GM23338 (cell line): ENCODE measurements at regions not wholly inside any gene's neighbourhood (a gene's known extent, or its start where the extent isn't known, plus 50 kb on each side); places are given as distances from the start of the nearest gene placed in this dataset.

Experiments used
- ATAC-seq: fragments of 200-7000 bp; cut with Tn5 transposase; 3 replicates; pipeline ENCODE4 v1.9.1; 2020
- DNase-seq: peaks from one replicate; pipeline ENCODE4 v3.0.0-alpha.2; 2015; ENCODE audit warnings: low spot score
- H2AFZ ChIP-seq: fragments of 200-600 bp; sonication (generic); 2 replicates; pipeline ENCODE4 v1.8.0; 2016; ENCODE audit warnings: antibody characterized with exemption, mild to moderate bottlenecking, moderate library complexity
- H3F3A ChIP-seq: fragments of 200-600 bp; sonication (generic); replicated peaks from 2 replicates; pipeline ENCODE4 v1.8.0; 2017; ENCODE audit warnings: antibody characterized with exemption, mixed run types, low read depth
- H3K27ac ChIP-seq: fragments of 200-600 bp; sonication (generic); 2 replicates; pipeline ENCODE4 v1.6.1; 2016; ENCODE audit warnings: low read depth
- H3K27me3 ChIP-seq: fragments of 200-600 bp; sonication (generic); 2 replicates; pipeline ENCODE4 v1.8.0; 2016; ENCODE audit warnings: mild to moderate bottlenecking, mixed run types, moderate library complexity; ENCODE audit not compliant: insufficient read depth
- H3K36me3 ChIP-seq: fragments of 200-600 bp; sonication (generic); 2 replicates; pipeline ENCODE4 v1.8.0; 2016; ENCODE audit warnings: mild to moderate bottlenecking; ENCODE audit not compliant: insufficient read depth
- H3K4me1 ChIP-seq: fragments of 200-600 bp; sonication (generic); 2 replicates; pipeline ENCODE4 v1.8.0; 2016; ENCODE audit warnings: mild to moderate bottlenecking, moderate library complexity; ENCODE audit not compliant: insufficient read depth
- H3K4me2 ChIP-seq: fragments of 200-600 bp; sonication (generic); 2 replicates; pipeline ENCODE4 v1.7.1; 2017; ENCODE audit warnings: mixed run types
- H3K4me3 ChIP-seq: fragments of 200-600 bp; sonication (generic); 2 replicates; pipeline ENCODE4 v1.6.1; 2016; ENCODE audit warnings: mixed run types
- H3K79me2 ChIP-seq: fragments of 200-600 bp; sonication (generic); replicated peaks from 2 replicates; pipeline ENCODE4 v1.8.0; 2017; ENCODE audit warnings: mild to moderate bottlenecking; ENCODE audit not compliant: insufficient read depth
- H3K9me2 ChIP-seq: fragments of 200-600 bp; sonication (generic); 2 replicates; pipeline ENCODE4 v1.8.0; 2017; ENCODE audit not compliant: insufficient read depth
- H4K20me1 ChIP-seq: fragments of 200-600 bp; sonication (generic); replicated peaks from 2 replicates; pipeline ENCODE4 v1.8.0; 2017; ENCODE audit warnings: mild to moderate bottlenecking; ENCODE audit not compliant: insufficient read depth
- H3K27ac Mint-ChIP-seq: 2 replicates; pipeline ENCODE4 v1.8.0; 2020; ENCODE audit warnings: inconsistent platforms, mild to moderate bottlenecking, moderate library complexity, mixed read lengths
- H3K27me3 Mint-ChIP-seq: 3 replicates; pipeline ENCODE4 v1.8.0; 2022; ENCODE audit warnings: low read depth, mild to moderate bottlenecking, moderate library complexity, mixed read lengths, inconsistent platforms; ENCODE audit not compliant: insufficient read depth, poor library complexity
- H3K36me3 Mint-ChIP-seq: 3 replicates; pipeline ENCODE4 v1.8.0; 2021; ENCODE audit warnings: low read depth, mild to moderate bottlenecking, inconsistent platforms, moderate library complexity, mixed read lengths
- H3K4me1 Mint-ChIP-seq: 3 replicates; pipeline ENCODE4 v1.8.0; 2020; ENCODE audit warnings: mild to moderate bottlenecking, inconsistent platforms, mixed read lengths
- H3K4me3 Mint-ChIP-seq: 3 replicates; pipeline ENCODE4 v1.8.0; 2021; ENCODE audit warnings: moderate library complexity, mild to moderate bottlenecking, inconsistent platforms, mixed read lengths
- H3K9me3 Mint-ChIP-seq: 3 replicates; pipeline ENCODE4 v1.8.0; 2020; ENCODE audit warnings: moderate library complexity, mild to moderate bottlenecking, inconsistent platforms, mixed read lengths
- CREB1 ChIP-seq: fragments of 250-450 bp; sonication (Bioruptor Pico); IDR thresholded peaks from 2 replicates; pipeline ENCODE4 v1.5.0; 2020; ENCODE audit warnings: low read depth, mild to moderate bottlenecking, moderate library complexity
- EZH2 ChIP-seq: fragments of 200-600 bp; sonication (generic); IDR thresholded peaks from one replicate; pipeline ENCODE4 v1.8.0; 2017; ENCODE audit warnings: antibody characterized with exemption, mild to moderate bottlenecking, low read depth; ENCODE audit not compliant: unreplicated experiment
- EZH2phosphoT487 ChIP-seq: fragments of 200-600 bp; sonication (generic); IDR thresholded peaks from one replicate; pipeline ENCODE4 v1.8.1; 2018; ENCODE audit warnings: antibody characterized with exemption; ENCODE audit not compliant: unreplicated experiment
- JUNB ChIP-seq: IDR thresholded peaks from one replicate; pipeline ENCODE4 v1.6.1; 2016; ENCODE audit warnings: antibody characterized with exemption; ENCODE audit not compliant: unreplicated experiment
- STAT1 ChIP-seq: IDR thresholded peaks from one replicate; pipeline ENCODE4 v1.6.1; 2016; ENCODE audit warnings: antibody characterized with exemption; ENCODE audit not compliant: unreplicated experiment
- ZNF114 ChIP-seq: fragments of 250-450 bp; sonication (Bioruptor Pico); IDR thresholded peaks from 2 replicates; pipeline ENCODE4 v1.5.0; 2020; ENCODE audit warnings: mild to moderate bottlenecking, moderate library complexity
- ZNF331 ChIP-seq: fragments of 250-450 bp; sonication (Bioruptor Pico); IDR thresholded peaks from 2 replicates; pipeline ENCODE4 v1.5.0; 2020; ENCODE audit warnings: low read depth, mild to moderate bottlenecking, moderate library complexity
- TF ChIP-seq, protein P1 (sequence below): fragments of 250-450 bp; sonication (Bioruptor Pico); IDR thresholded peaks from 2 replicates; pipeline ENCODE4 v1.5.0; 2020; ENCODE audit warnings: mild to moderate bottlenecking, moderate library complexity

- TF ChIP-seq, protein P1, sequence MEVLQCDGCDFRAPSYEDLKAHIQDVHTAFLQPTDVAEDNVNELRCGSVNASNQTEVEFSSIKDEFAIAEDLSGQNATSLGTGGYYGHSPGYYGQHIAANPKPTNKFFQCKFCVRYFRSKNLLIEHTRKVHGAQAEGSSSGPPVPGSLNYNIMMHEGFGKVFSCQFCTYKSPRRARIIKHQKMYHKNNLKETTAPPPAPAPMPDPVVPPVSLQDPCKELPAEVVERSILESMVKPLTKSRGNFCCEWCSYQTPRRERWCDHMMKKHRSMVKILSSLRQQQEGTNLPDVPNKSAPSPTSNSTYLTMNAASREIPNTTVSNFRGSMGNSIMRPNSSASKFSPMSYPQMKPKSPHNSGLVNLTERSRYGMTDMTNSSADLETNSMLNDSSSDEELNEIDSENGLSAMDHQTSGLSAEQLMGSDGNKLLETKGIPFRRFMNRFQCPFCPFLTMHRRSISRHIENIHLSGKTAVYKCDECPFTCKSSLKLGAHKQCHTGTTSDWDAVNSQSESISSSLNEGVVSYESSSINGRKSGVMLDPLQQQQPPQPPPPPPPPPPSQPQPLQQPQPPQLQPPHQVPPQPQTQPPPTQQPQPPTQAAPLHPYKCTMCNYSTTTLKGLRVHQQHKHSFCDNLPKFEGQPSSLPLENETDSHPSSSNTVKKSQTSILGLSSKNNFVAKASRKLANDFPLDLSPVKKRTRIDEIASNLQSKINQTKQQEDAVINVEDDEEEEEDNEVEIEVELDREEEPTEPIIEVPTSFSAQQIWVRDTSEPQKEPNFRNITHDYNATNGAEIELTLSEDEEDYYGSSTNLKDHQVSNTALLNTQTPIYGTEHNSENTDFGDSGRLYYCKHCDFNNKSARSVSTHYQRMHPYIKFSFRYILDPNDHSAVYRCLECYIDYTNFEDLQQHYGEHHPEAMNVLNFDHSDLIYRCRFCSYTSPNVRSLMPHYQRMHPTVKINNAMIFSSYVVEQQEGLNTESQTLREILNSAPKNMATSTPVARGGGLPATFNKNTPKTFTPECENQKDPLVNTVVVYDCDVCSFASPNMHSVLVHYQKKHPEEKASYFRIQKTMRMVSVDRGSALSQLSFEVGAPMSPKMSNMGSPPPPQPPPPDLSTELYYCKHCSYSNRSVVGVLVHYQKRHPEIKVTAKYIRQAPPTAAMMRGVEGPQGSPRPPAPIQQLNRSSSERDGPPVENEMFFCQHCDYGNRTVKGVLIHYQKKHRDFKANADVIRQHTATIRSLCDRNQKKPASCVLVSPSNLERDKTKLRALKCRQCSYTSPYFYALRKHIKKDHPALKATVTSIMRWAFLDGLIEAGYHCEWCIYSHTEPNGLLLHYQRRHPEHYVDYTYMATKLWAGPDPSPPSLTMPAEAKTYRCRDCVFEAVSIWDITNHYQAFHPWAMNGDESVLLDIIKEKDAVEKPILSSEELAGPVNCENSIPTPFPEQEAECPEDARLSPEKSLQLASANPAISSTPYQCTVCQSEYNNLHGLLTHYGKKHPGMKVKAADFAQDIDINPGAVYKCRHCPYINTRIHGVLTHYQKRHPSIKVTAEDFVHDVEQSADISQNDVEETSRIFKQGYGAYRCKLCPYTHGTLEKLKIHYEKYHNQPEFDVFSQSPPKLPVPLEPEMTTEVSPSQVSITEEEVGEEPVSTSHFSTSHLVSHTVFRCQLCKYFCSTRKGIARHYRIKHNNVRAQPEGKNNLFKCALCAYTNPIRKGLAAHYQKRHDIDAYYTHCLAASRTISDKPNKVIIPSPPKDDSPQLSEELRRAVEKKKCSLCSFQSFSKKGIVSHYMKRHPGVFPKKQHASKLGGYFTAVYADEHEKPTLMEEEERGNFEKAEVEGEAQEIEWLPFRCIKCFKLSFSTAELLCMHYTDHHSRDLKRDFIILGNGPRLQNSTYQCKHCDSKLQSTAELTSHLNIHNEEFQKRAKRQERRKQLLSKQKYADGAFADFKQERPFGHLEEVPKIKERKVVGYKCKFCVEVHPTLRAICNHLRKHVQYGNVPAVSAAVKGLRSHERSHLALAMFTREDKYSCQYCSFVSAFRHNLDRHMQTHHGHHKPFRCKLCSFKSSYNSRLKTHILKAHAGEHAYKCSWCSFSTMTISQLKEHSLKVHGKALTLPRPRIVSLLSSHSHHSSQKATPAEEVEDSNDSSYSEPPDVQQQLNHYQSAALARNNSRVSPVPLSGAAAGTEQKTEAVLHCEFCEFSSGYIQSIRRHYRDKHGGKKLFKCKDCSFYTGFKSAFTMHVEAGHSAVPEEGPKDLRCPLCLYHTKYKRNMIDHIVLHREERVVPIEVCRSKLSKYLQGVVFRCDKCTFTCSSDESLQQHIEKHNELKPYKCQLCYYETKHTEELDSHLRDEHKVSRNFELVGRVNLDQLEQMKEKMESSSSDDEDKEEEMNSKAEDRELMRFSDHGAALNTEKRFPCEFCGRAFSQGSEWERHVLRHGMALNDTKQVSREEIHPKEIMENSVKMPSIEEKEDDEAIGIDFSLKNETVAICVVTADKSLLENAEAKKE (CRISPR knock-in tag): no peak
- TF ChIP-seq EZH2 (no peak), CREB1 (CRISPR knock-in tag) (no peak), ZNF331 (CRISPR knock-in tag) (no peak), JUNB (no peak), EZH2phosphoT487 (no peak), ZNF114 (CRISPR knock-in tag) (no peak)
Observed at GRCh38 chr15:58340176-58340575, 91.6 kb upstream of the LIPC start (continued).

DNA sequence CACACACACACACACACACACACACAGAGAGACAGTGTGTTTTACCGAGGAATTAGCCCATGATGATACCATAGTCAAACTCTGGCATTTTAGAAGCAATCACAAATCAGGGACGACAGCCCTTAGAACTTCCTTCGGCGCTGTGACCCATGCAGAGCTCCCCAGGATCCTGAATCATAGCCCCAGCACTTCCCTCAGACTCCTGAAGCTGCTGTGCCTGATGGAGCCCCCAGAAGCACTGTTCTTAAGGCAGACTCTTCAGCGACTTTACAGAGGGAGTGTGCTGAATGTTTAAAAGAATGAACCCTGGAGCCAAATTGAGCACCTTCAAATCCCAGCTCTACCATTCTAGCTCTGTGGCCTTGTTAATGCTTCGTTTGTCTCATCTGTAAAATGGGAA is 89.3 kb upstream of the LIPC start:
- Mint-ChIP-seq H3K4me3 (no peak overlapping the region), H3K27ac (no peak overlapping the region), H3K36me3 (no peaks in the 10 kb centered on the region), H3K9me3 (no peaks in the 10 kb centered on the region), H3K4me1 (peaks cover 15% of the 10 kb centered on the region; the same call in 2 of the 3 replicates), H3K27me3 (no peaks in the 10 kb centered on the region)
- no peaks in the 10 kb centered on the region for H3K9me2 ChIP-seq
- no peaks in the 10 kb centered on the region for H3K36me3 ChIP-seq
- no peaks in the 10 kb centered on the region for H3K27me3 ChIP-seq
- H3K4me2 ChIP-seq: no peak overlapping the region
- H3K4me1 ChIP-seq: peaks cover 16% of the 10 kb centered on the region; the same call in 1 of the 2 replicates
- DNase-seq: no peak
- H3K79me2 ChIP-seq: no peaks in the 10 kb centered on the region
- H3K27ac ChIP-seq: no peak overlapping the region
- H4K20me1 ChIP-seq: no peaks in the 10 kb centered on the region
- H2AFZ ChIP-seq: peak overlapping the region; percentile 83; the same call in 1 of the 2 replicates
- ATAC-seq: peak; percentile 52; the same call in 2 of the 3 replicates
- H3K4me3 ChIP-seq: no peak overlapping the region
- H3F3A ChIP-seq: no peaks in the 10 kb centered on the region
- TF ChIP-seq JUNB: no peak
- TF ChIP-seq STAT1: no peak
- TF ChIP-seq, protein P1 (CRISPR knock-in tag): no peak
